Ascending aorta (tissue), 2 donors: ENCODE measurements at regions not wholly inside any gene's neighbourhood (a gene's known extent, or its start where the extent isn't known, plus 50 kb on each side); places are given as distances from the start of the nearest gene placed in this dataset.

ENCODE experiments used
- DNase-seq, 2 donors: peaks; one replicate each; pipeline ENCODE4 v3.0.0-alpha.2; 2019; ENCODE audit warnings: low spot score in 2 of 2
- H3K27ac ChIP-seq, 2 donors: fragments of 200-600 bp; sonication (generic); one replicate each; pipeline ENCODE4 v1.5.1; 2016 to 2017; ENCODE audit warnings: mild to moderate bottlenecking in 1 of 2
- H3K27me3 ChIP-seq: fragments of 200-600 bp; sonication (generic); one replicate; pipeline ENCODE4 v1.5.1; 2017
- H3K36me3 ChIP-seq, 2 donors: fragments of 200-600 bp; sonication (generic); one replicate each; pipeline ENCODE4 v1.5.1; 2016
- H3K4me1 ChIP-seq, 2 donors: fragments of 200-600 bp; sonication (generic); one replicate each; pipeline ENCODE4 v1.5.1; 2016 to 2017; ENCODE audit warnings: mild to moderate bottlenecking in 1 of 2
- H3K4me3 ChIP-seq, 2 donors: fragments of 200-600 bp; sonication (generic); one replicate each; pipeline ENCODE4 v1.5.1; 2016 to 2017; ENCODE audit warnings: mild to moderate bottlenecking in 1 of 2
- H3K9me3 ChIP-seq, 2 donors: fragments of 200-600 bp; sonication (generic); one replicate each; pipeline ENCODE4 v1.5.1; 2016
- intact Hi-C: fragments of 100-400 bp; cut with DNase I; formaldehyde crosslinking; loops from one replicate; pipeline ENCODE4 v1.15.1; 2023
- TF ChIP-seq, protein P1 (sequence below), 3 experiments: fragments of 200-600 bp in 2 of 3; fragments of 450-650 bp in 1 of 3; sonication (generic) in 2 of 3; IDR thresholded peaks; one replicate each; pipeline ENCODE4 v1.5.1; 2016 to 2019; ENCODE audit warnings: antibody characterized with exemption in 3 of 3, mild to moderate bottlenecking in 1 of 3, moderate library complexity in 1 of 3

DNA sequence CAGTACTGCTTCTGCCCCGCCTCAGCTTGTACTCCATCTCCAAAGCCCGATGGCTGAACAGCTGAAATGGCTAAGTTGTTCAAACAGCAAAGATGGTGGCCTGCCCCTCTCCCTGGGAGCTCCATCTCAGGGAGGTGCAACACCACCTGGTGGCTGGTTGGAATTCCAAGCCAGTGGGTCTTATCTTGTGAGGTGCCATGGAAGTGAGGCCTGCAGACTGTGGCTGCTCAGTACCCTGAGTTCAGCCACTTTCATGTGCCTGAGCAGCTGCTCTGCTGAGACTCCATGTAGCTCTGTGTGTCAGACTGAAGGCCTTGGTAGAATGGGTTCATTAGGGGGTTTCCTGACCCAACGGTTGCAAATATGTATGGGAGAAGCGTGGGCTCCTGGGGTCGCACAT, 67.3 kb upstream of the SPRY2 start:
- Histone ChIP-seq H3K27ac (no peak overlapping the region), H3K4me1 (no peaks in the 10 kb centered on the region), H3K27me3 (no peaks in the 10 kb centered on the region), H3K4me3 (no peak overlapping the region), H3K36me3 (no peaks in the 10 kb centered on the region), H3K9me3 (peaks cover 0 to 11% of the 10 kb centered on the region in 2 donors)
- intact Hi-C loops: no loop called here
- DNase-seq: no peak
- TF ChIP-seq, protein P1, sequence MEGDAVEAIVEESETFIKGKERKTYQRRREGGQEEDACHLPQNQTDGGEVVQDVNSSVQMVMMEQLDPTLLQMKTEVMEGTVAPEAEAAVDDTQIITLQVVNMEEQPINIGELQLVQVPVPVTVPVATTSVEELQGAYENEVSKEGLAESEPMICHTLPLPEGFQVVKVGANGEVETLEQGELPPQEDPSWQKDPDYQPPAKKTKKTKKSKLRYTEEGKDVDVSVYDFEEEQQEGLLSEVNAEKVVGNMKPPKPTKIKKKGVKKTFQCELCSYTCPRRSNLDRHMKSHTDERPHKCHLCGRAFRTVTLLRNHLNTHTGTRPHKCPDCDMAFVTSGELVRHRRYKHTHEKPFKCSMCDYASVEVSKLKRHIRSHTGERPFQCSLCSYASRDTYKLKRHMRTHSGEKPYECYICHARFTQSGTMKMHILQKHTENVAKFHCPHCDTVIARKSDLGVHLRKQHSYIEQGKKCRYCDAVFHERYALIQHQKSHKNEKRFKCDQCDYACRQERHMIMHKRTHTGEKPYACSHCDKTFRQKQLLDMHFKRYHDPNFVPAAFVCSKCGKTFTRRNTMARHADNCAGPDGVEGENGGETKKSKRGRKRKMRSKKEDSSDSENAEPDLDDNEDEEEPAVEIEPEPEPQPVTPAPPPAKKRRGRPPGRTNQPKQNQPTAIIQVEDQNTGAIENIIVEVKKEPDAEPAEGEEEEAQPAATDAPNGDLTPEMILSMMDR (IDR thresholded peaks at IDR 0.05): no peak

DNA sequence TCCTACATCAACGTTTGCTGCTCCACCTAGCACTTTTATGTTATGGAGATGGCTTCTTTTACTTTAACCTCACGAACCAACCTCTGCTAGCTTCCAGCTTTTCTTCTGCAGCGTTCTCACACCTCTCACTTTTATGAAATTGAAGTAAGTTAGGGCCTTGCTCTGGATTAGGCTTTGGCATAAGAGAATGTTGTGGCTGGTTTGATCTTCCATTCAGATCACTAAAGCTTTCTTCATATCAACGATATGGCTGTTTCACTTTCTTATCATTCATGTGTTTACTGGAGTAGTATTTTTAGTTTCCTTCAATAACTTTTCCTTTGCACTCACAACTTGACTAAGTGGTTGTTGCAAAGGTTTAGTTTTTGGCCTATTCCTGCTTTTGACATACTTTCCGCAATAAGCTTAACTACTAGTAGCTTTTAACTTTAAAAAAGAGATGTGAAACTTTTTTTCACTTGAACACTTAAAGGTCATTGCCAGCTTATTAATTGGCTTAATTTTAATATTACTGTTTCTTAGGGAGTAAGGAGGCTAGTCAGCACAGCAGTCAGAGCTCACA, 60.0 kb upstream of the SPRY2 start:
- H3K9me3 ChIP-seq: peaks cover 0 to 11% of the 10 kb centered on the region in 2 donors
- H3K36me3 ChIP-seq: no peaks in the 10 kb centered on the region
- H3K4me3 ChIP-seq: no peak overlapping the region
- TF ChIP-seq, protein P1 (IDR thresholded peaks at IDR 0.05): no peak
- H3K27me3 ChIP-seq: no peaks in the 10 kb centered on the region
- H3K27ac ChIP-seq: no peak overlapping the region
- DNase-seq: no peak
- intact Hi-C loops: no loop called here
- H3K4me1 ChIP-seq: no peaks in the 10 kb centered on the region

DNA sequence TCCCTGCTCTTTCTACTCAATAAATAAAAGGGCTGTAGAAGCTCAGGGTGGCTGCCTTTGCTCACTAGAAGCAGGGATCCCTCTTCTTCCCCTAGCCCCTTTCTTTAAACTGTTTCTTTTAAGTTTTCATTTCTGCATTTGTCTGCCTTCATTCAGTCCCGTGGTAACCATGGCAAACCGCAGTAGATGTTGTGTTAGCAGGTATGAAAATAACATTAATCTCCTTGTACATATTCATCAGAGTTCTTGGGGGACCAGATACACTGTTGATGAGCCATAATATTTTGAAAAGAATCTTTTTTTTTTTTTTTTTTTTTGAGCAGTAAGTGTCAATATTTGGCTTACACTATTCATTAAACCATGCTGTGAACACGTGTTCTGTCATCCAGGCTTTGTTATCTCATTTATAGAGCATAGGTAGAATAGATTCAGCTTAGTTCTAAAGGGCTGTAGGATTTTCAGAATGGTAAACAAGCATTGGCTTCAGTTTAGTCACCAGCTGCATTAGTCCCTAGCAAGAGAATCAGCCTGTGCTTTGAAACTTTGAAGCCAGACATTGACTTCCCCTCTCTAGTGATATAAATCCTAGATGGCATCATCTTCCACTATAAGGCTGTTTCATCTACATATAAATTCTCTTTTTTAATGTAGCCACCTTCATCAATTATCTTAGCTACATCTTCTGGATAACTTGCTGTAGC, 59.4 kb upstream of the SPRY2 start:
- peaks cover 0 to 9% of the 10 kb centered on the region in 2 donors for H3K9me3 ChIP-seq
- no peaks in the 10 kb centered on the region for H3K36me3 ChIP-seq
- TF ChIP-seq, protein P1 (IDR thresholded peaks at IDR 0.05): no peak
- DNase-seq: no peak
- H3K27me3 ChIP-seq: no peaks in the 10 kb centered on the region
- H3K4me3 ChIP-seq: no peak overlapping the region
- H3K4me1 ChIP-seq: no peaks in the 10 kb centered on the region
- no peak overlapping the region for H3K27ac ChIP-seq
- intact Hi-C loops: no loop called here

DNA sequence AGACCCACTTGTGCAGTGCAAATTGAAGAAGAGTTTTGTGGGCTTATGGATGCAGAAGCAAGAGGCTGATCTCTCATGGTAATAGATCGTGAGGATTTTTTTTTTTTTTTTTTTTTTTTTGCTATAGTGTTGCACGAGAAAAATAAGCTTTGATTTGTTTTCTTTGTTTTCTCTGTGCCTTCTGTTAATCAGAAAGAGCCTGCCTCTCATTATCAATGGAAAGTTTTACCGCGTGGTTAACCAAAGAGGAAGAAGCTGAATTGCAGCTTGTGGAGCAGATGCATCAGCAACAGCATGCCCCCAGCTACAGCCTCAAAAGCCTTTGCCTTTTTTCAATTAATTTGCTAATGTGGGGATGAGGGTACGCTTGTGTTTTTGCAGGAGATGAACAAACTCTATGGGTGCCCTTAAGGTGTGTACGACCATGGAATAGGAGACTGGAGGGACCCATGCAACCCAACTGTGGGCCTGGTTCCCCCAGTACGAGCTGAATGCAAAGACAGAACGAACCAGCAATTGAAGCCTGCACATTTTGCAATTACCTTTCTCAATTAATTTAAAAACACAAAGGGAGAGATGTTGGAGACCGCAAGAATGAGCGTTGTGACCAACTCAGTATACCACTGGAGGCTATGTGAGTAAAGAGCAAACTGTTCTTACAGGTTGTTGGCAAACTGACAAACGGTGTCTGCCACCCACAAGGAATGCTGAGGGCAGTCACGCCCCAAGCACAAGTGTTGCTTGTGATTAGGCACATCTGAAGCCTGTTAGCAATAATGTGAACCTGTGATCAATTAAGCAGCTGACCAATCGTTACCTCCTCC, 58.6 kb upstream of the SPRY2 start:
- Histone ChIP-seq H3K9me3 (peaks cover 0 to 6% of the 10 kb centered on the region in 2 donors), H3K4me3 (no peak overlapping the region), H3K27ac (no peak overlapping the region), H3K27me3 (no peaks in the 10 kb centered on the region), H3K36me3 (no peaks in the 10 kb centered on the region), H3K4me1 (no peaks in the 10 kb centered on the region)
- intact Hi-C loops: no loop called here
- TF ChIP-seq, protein P1 (IDR thresholded peaks at IDR 0.05): no peak
- no peak for DNase-seq
